ENCODE measurements at regions not wholly inside any gene's neighbourhood (a gene's known extent, or its start where the extent isn't known, plus 50 kb on each side); places are given as distances from the start of the nearest gene placed in this dataset.

DNA sequence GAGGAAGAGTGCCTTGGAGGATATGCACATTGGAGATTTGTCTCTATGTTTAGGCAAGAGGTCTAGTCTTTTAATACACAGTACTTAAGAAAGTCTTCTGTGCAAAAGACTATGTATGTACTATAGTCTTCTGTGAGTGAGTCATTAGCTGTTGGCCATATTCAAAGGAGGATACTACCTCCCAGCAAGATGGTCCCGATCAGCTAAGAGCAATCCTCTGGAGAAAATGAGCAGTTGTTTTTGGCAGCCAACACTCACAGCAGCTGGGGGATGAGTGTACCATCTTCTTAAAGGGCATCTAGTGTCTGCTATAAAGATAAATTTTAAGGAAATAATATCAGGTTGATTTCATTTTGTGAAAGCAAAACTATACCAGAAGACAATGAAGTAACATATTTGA lies 487.8 kb downstream of the KCTD12 start:
- intact Hi-C loops (cut with micrococcal nuclease; ENCODE audit: unreplicated experiment) = no loop called here
- DNase-seq = no peak

GRCh38 chr13:76397413-76397812 lies 488.8 kb downstream of the KCTD12 start:
- intact Hi-C loops (cut with micrococcal nuclease; ENCODE audit: unreplicated experiment) = no loop called here
- BruUV-seq (replicated peaks) = no TSS peak

More for the DNA sequence above, 487.8 kb downstream of the KCTD12 start:
- CTCF ChIA-PET = no interaction called here
- H3K9me2 ChIP-seq (ENCODE audit: insufficient read depth) = no peaks in the 10 kb centered on the region
- no peaks in the 10 kb centered on the region for H4K20me1 ChIP-seq (ENCODE audit: insufficient read depth)
- H3K27ac ChIP-seq = no peak overlapping the region
- no peak for TF ChIP-seq EZH2 (IDR thresholded peaks at IDR 0.05; ENCODE audit: low read depth)
- TF ChIP-seq, protein P1, sequence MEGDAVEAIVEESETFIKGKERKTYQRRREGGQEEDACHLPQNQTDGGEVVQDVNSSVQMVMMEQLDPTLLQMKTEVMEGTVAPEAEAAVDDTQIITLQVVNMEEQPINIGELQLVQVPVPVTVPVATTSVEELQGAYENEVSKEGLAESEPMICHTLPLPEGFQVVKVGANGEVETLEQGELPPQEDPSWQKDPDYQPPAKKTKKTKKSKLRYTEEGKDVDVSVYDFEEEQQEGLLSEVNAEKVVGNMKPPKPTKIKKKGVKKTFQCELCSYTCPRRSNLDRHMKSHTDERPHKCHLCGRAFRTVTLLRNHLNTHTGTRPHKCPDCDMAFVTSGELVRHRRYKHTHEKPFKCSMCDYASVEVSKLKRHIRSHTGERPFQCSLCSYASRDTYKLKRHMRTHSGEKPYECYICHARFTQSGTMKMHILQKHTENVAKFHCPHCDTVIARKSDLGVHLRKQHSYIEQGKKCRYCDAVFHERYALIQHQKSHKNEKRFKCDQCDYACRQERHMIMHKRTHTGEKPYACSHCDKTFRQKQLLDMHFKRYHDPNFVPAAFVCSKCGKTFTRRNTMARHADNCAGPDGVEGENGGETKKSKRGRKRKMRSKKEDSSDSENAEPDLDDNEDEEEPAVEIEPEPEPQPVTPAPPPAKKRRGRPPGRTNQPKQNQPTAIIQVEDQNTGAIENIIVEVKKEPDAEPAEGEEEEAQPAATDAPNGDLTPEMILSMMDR (conservative IDR thresholded peaks at IDR 0.05) = no peak
- H3K9me3 ChIP-seq (ENCODE audit: insufficient read depth, low read depth) = no peaks in the 10 kb centered on the region
- no peak overlapping the region for H3K4me2 ChIP-seq
- BruUV-seq (replicated peaks) = no TSS peak
- no peak overlapping the region for H2AFZ ChIP-seq
- no peak overlapping the region for H3K4me3 ChIP-seq
- H3K79me2 ChIP-seq (ENCODE audit: low read depth) = no peaks in the 10 kb centered on the region
- H3F3A ChIP-seq (ENCODE audit: insufficient read depth, low read depth) = no peaks in the 10 kb centered on the region
- H3K27me3 ChIP-seq (ENCODE audit: insufficient read depth, low read depth) = no peaks in the 10 kb centered on the region
- no peaks in the 10 kb centered on the region for H3K36me3 ChIP-seq (ENCODE audit: low read depth)
- no peaks in the 10 kb centered on the region for H3K4me1 ChIP-seq (replicated peaks; ENCODE audit: insufficient read depth)
- POLR2A ChIA-PET (ENCODE audit: unreplicated experiment) = no interaction called here

DNA sequence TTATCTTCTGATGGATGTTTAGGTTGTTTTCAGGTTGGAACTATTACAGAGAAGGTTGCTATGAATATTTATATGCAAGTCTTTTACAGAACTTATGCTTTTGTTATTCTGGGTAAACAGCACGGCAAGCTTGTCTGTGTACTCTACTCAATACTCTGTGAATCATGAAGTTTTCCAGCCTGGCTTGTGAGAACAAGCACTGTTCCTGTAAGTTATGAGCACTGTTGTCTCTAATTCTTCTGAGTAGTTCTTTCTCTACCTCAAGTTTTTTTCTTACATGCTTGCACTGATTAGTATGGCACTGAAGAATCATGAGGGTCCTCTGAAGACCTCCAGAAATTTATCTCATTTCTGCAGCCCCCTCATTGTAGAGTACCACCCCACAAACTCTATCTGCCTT lies 496.9 kb downstream of the KCTD12 start:
- no peaks in the 10 kb centered on the region for H3K27me3 ChIP-seq (ENCODE audit: insufficient read depth, low read depth)
- no peaks in the 10 kb centered on the region for H3K9me3 ChIP-seq (ENCODE audit: insufficient read depth, low read depth)
- CTCF ChIA-PET = no interaction called here
- H3K4me2 ChIP-seq = no peak overlapping the region
- no peak overlapping the region for H3K4me3 ChIP-seq
- no peaks in the 10 kb centered on the region; the same call in 1 of the 2 replicates for H3F3A ChIP-seq (ENCODE audit: insufficient read depth, low read depth)
- no peaks in the 10 kb centered on the region for H4K20me1 ChIP-seq (ENCODE audit: insufficient read depth)
- H3K36me3 ChIP-seq (ENCODE audit: low read depth) = no peaks in the 10 kb centered on the region
- BruUV-seq (replicated peaks) = no TSS peak
- H3K27ac ChIP-seq = no peak overlapping the region
- no peak for DNase-seq
- H3K79me2 ChIP-seq (ENCODE audit: low read depth) = no peaks in the 10 kb centered on the region
- H3K4me1 ChIP-seq (replicated peaks; ENCODE audit: insufficient read depth) = no peaks in the 10 kb centered on the region; the same call in 1 of the 2 replicates
- intact Hi-C loops (cut with micrococcal nuclease; ENCODE audit: unreplicated experiment) = no loop called here
- no peaks in the 10 kb centered on the region for H3K9me2 ChIP-seq (ENCODE audit: insufficient read depth)
- H2AFZ ChIP-seq = no peak overlapping the region
- TF ChIP-seq, protein P1 (conservative IDR thresholded peaks at IDR 0.05) = no peak
- no peak for TF ChIP-seq EZH2 (IDR thresholded peaks at IDR 0.05; ENCODE audit: low read depth)
- POLR2A ChIA-PET (ENCODE audit: unreplicated experiment) = no interaction called here

More at GRCh38 chr13:76397413-76397812, 488.8 kb downstream of the KCTD12 start:
- no peak overlapping the region for H3K27ac ChIP-seq
- no peaks in the 10 kb centered on the region for H3K9me3 ChIP-seq (ENCODE audit: insufficient read depth, low read depth)
- ChIA-PET CTCF (no interaction called here), POLR2A (ENCODE audit: unreplicated experiment) (no interaction called here)
- H3K27me3 ChIP-seq (ENCODE audit: insufficient read depth, low read depth) = no peaks in the 10 kb centered on the region
- no peaks in the 10 kb centered on the region for H3K9me2 ChIP-seq (ENCODE audit: insufficient read depth)
- no peaks in the 10 kb centered on the region for H3F3A ChIP-seq (ENCODE audit: insufficient read depth, low read depth)
- TF ChIP-seq EZH2 (IDR thresholded peaks at IDR 0.05; ENCODE audit: low read depth) = no peak
- TF ChIP-seq, protein P1 (conservative IDR thresholded peaks at IDR 0.05) = no peak
- no peak overlapping the region for H3K4me3 ChIP-seq
- no peaks in the 10 kb centered on the region for H3K4me1 ChIP-seq (replicated peaks; ENCODE audit: insufficient read depth)
- H4K20me1 ChIP-seq (ENCODE audit: insufficient read depth) = no peaks in the 10 kb centered on the region
- H3K4me2 ChIP-seq = no peak overlapping the region
- H2AFZ ChIP-seq = no peak overlapping the region
- DNase-seq = no peak
- no peaks in the 10 kb centered on the region for H3K36me3 ChIP-seq (ENCODE audit: low read depth)
- H3K79me2 ChIP-seq (ENCODE audit: low read depth) = no peaks in the 10 kb centered on the region
